ENCODE measurements at regions not wholly inside any gene's neighbourhood (a gene's known extent, or its start where the extent isn't known, plus 50 kb on each side); places are given as distances from the start of the nearest gene placed in this dataset.

GRCh38 chr6:156645097-156645496 lies 132.1 kb upstream of the ARID1B start:
- peak; percentile 65 for DNase-seq
- Histone ChIP-seq H3K9me2 (ENCODE audit: insufficient read depth) (no peaks in the 10 kb centered on the region), H3K9me3 (ENCODE audit: low read depth) (no peaks in the 10 kb centered on the region), H2AFZ (no peak overlapping the region), H3K36me3 (ENCODE audit: low read depth) (no peaks in the 10 kb centered on the region), H3K9ac (no peak overlapping the region), H3K4me2 (ENCODE audit: unreplicated experiment) (peak overlapping the region; percentile 57), H3F3A (ENCODE audit: insufficient read depth) (no peaks in the 10 kb centered on the region), H3K27me3 (replicated peaks; ENCODE audit: insufficient read depth) (no peaks in the 10 kb centered on the region; the same call in 1 of the 2 replicates), H3K79me2 (ENCODE audit: insufficient read depth) (no peaks in the 10 kb centered on the region), H4K20me1 (ENCODE audit: insufficient read depth) (no peaks in the 10 kb centered on the region), H3K4me3 (peak overlapping the region; percentile 31; the same call in 1 of the 2 replicates), H3K4me1 (ENCODE audit: insufficient read depth) (0 out of 2 replicates have a peak, but pooled peaks cover 6% of the 10 kb centered on the region), H3K27ac (no peak overlapping the region)
- 29 to 34% methylated on average over 5 of the region's 5 CpGs for WGBS, 2 experiments (ENCODE audit: low coverage in 1 of 2, low lambda C conversion rate in 2 of 2, missing lambda C conversion rate in 2 of 2)
- TF ChIP-seq EZH2phosphoT487 (IDR thresholded peaks at IDR 0.05; ENCODE audit: insufficient read depth, low read depth) (no peak), EZH2 (IDR thresholded peaks at IDR 0.05; ENCODE audit: insufficient read depth, poor library complexity, severe bottlenecking) (no peak)
- in situ Hi-C loops (cut with MboI) = no loop called here

GRCh38 chr6:156639009-156639721 lies 138.0 kb upstream of the ARID1B start:
- Histone ChIP-seq H3F3A (ENCODE audit: insufficient read depth) (no peaks in the 10 kb centered on the region), H3K36me3 (ENCODE audit: low read depth) (no peaks in the 10 kb centered on the region), H3K9me3 (ENCODE audit: low read depth) (no peaks in the 10 kb centered on the region), H3K4me3 (no peak overlapping the region), H2AFZ (no peak overlapping the region), H3K27me3 (replicated peaks; ENCODE audit: insufficient read depth) (no peaks in the 10 kb centered on the region), H4K20me1 (ENCODE audit: insufficient read depth) (no peaks in the 10 kb centered on the region), H3K9me2 (ENCODE audit: insufficient read depth) (no peaks in the 10 kb centered on the region), H3K79me2 (ENCODE audit: insufficient read depth) (no peaks in the 10 kb centered on the region), H3K4me1 (ENCODE audit: insufficient read depth) (no peaks in the 10 kb centered on the region), H3K4me2 (ENCODE audit: unreplicated experiment) (no peak overlapping the region), H3K9ac (no peak overlapping the region), H3K27ac (no peak overlapping the region)
- TF ChIP-seq EZH2phosphoT487 (IDR thresholded peaks at IDR 0.05; ENCODE audit: insufficient read depth, low read depth) (no peak), EZH2 (IDR thresholded peaks at IDR 0.05; ENCODE audit: insufficient read depth, poor library complexity, severe bottlenecking) (no peak)
- in situ Hi-C loops (cut with MboI) = no loop called here
- no peak for DNase-seq
- WGBS, 2 experiments (ENCODE audit: low coverage in 1 of 2, low lambda C conversion rate in 2 of 2, missing lambda C conversion rate in 2 of 2) = 47 to 49% methylated on average over 12 of the region's 12 CpGs

- in situ Hi-C loops (cut with MboI) = no loop called here
- no peak overlapping the region for H3K9ac ChIP-seq
- no peak overlapping the region for H3K4me2 ChIP-seq (ENCODE audit: unreplicated experiment)
- no peaks in the 10 kb centered on the region for H3K9me3 ChIP-seq (ENCODE audit: low read depth)
- H3F3A ChIP-seq (ENCODE audit: insufficient read depth) = no peaks in the 10 kb centered on the region
- H3K9me2 ChIP-seq (ENCODE audit: insufficient read depth) = no peaks in the 10 kb centered on the region
- DNase-seq = no peak
- TF ChIP-seq EZH2 (IDR thresholded peaks at IDR 0.05; ENCODE audit: insufficient read depth, poor library complexity, severe bottlenecking) (no peak), EZH2phosphoT487 (IDR thresholded peaks at IDR 0.05; ENCODE audit: insufficient read depth, low read depth) (no peak)
- H4K20me1 ChIP-seq (ENCODE audit: insufficient read depth) = no peaks in the 10 kb centered on the region
- 66 to 80% methylated on average over 2 of the region's 2 CpGs for WGBS, 2 experiments (ENCODE audit: low coverage in 1 of 2, low lambda C conversion rate in 2 of 2, missing lambda C conversion rate in 2 of 2)
- no peaks in the 10 kb centered on the region for H3K27me3 ChIP-seq (replicated peaks; ENCODE audit: insufficient read depth)
- H3K4me1 ChIP-seq (ENCODE audit: insufficient read depth) = no peaks in the 10 kb centered on the region
- H2AFZ ChIP-seq = no peak overlapping the region
- no peak overlapping the region for H3K27ac ChIP-seq
- H3K36me3 ChIP-seq (ENCODE audit: low read depth) = no peaks in the 10 kb centered on the region
- no peak overlapping the region for H3K4me3 ChIP-seq
- H3K79me2 ChIP-seq (ENCODE audit: insufficient read depth) = no peaks in the 10 kb centered on the region
Observed at GRCh38 chr6:156638581-156638980, 138.6 kb upstream of the ARID1B start.

- in situ Hi-C loops (cut with MboI) = no loop called here
- DNase-seq = no peak
- H3K4me3 ChIP-seq = no peak overlapping the region
Observed at GRCh38 chr6:156634951-156635371, 142.2 kb upstream of the ARID1B start.

More at GRCh38 chr6:156634951-156635371, 142.2 kb upstream of the ARID1B start:
- H3K9ac ChIP-seq = no peak overlapping the region
- 51 to 55% methylated on average over 9 of the region's 9 CpGs for WGBS, 2 experiments (ENCODE audit: low coverage in 1 of 2, low lambda C conversion rate in 2 of 2, missing lambda C conversion rate in 2 of 2)
- H3K9me2 ChIP-seq (ENCODE audit: insufficient read depth) = no peaks in the 10 kb centered on the region
- no peaks in the 10 kb centered on the region for H3K9me3 ChIP-seq (ENCODE audit: low read depth)
- H3F3A ChIP-seq (ENCODE audit: insufficient read depth) = no peaks in the 10 kb centered on the region
- no peaks in the 10 kb centered on the region for H4K20me1 ChIP-seq (ENCODE audit: insufficient read depth)
- H3K4me1 ChIP-seq (ENCODE audit: insufficient read depth) = no peaks in the 10 kb centered on the region
- H3K27me3 ChIP-seq (replicated peaks; ENCODE audit: insufficient read depth) = no peaks in the 10 kb centered on the region
- no peaks in the 10 kb centered on the region for H3K79me2 ChIP-seq (ENCODE audit: insufficient read depth)
- H2AFZ ChIP-seq = no peak overlapping the region
- no peak overlapping the region for H3K4me2 ChIP-seq (ENCODE audit: unreplicated experiment)
- H3K36me3 ChIP-seq (ENCODE audit: low read depth) = no peaks in the 10 kb centered on the region
- TF ChIP-seq EZH2phosphoT487 (IDR thresholded peaks at IDR 0.05; ENCODE audit: insufficient read depth, low read depth) = no peak
- no peak for TF ChIP-seq EZH2 (IDR thresholded peaks at IDR 0.05; ENCODE audit: insufficient read depth, poor library complexity, severe bottlenecking)
- H3K27ac ChIP-seq = no peak overlapping the region

All from GM23248 (cell line).